Activated T-helper 1 cell treated with anti-CD3 and anti-CD28 coated beads, Interleukin-12 subunit alpha, Interleukin-12 subunit beta, Interleukin-2, Interleukin-4 antibody, amounts not matched to agents 30 ng/mL and 10 ng/mL and 1 ng/mL, durations not matched to agents 14 hours and 24 hours and 36 hours (primary cell): ENCODE measurements at regions not wholly inside any gene's neighbourhood (a gene's known extent, or its start where the extent isn't known, plus 50 kb on each side); places are given as distances from the start of the nearest gene placed in this dataset.
"Not testable (repeated sequence)": the region's sequence is repeated elsewhere in the genome, so short reads cannot be mapped to it uniquely, and the experiment has no call there.

Experiments
- DNase-seq: peaks from one replicate; pipeline ENCODE4 v3.0.0; 2021; ENCODE audit warnings: low spot score
- H3K27ac Mint-ChIP-seq: one replicate; pipeline ENCODE4 v1.8.0; 2021; ENCODE audit warnings: mild to moderate bottlenecking, mixed read lengths
- H3K27me3 Mint-ChIP-seq: one replicate; pipeline ENCODE4 v1.8.0; 2022; ENCODE audit warnings: mild to moderate bottlenecking, moderate library complexity, mixed read lengths; ENCODE audit not compliant: insufficient read depth
- H3K36me3 Mint-ChIP-seq: one replicate; pipeline ENCODE4 v1.8.0; 2021; ENCODE audit warnings: low read depth, mixed read lengths
- H3K4me1 Mint-ChIP-seq: one replicate; pipeline ENCODE4 v1.8.0; 2021; ENCODE audit warnings: low read depth, mixed read lengths
- H3K4me3 Mint-ChIP-seq: one replicate; pipeline ENCODE4 v1.8.0; 2021; ENCODE audit warnings: mild to moderate bottlenecking, moderate library complexity, mixed read lengths
- H3K9me3 Mint-ChIP-seq: one replicate; pipeline ENCODE4 v1.8.0; 2021; ENCODE audit warnings: mixed read lengths
- intact Hi-C: fragments of 100-400 bp; cut with micrococcal nuclease; formaldehyde crosslinking; loops from one replicate; pipeline ENCODE4 v1.15.1; 2024

DNA sequence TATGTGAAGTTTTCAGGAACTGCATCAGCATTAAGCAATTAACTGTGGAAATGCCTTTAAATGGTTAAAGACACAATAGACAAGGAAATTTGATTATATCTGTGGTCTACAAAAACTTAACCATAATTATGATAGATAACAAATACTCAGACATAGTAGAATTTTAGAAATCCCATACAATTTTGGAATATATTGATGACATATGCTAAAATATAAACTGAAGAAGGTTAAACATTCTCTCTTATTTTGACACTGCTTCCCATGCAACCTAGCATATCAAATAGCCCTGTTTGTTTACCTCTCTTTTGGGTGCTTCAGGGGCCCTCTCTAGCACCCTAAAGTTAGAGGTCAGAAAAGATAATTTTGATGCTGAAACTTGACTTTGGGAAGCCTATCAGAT lies 1274.8 kb upstream of the SLC39A10 start:
- Mint-ChIP-seq H3K4me1 (no peaks in the 10 kb centered on the region), H3K9me3 (peaks cover 15% of the 10 kb centered on the region), H3K36me3 (no peaks in the 10 kb centered on the region), H3K4me3 (no peak overlapping the region), H3K27me3 (no peaks in the 10 kb centered on the region), H3K27ac (no peak overlapping the region)
- intact Hi-C loops = no loop called here
- no peak for DNase-seq

DNA sequence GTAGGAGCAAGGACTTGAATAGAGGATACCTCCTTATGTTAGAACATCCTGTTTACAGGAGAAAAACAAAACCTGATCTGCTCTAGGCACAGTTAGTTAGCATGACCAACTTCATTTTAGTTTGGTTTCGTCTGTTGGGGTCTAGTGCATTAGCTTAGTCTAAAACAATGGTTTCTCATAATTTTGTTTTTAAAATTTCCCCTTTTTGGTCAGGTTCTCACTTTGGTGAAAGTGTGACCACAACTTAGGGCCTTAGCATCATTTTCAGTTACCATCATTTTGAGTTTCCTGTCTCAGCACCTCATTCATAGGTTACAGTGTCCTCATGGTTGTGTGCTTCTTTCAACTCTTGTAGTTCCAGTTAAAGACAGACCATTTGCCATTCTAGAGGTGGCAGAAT lies 1277.0 kb upstream of the SLC39A10 start:
- Mint-ChIP-seq H3K27me3 (no peaks in the 10 kb centered on the region), H3K9me3 (peaks cover 15% of the 10 kb centered on the region), H3K4me3 (no peak overlapping the region), H3K4me1 (no peaks in the 10 kb centered on the region), H3K27ac (no peak overlapping the region), H3K36me3 (no peaks in the 10 kb centered on the region)
- intact Hi-C loops = no loop called here
- no peak for DNase-seq

DNA sequence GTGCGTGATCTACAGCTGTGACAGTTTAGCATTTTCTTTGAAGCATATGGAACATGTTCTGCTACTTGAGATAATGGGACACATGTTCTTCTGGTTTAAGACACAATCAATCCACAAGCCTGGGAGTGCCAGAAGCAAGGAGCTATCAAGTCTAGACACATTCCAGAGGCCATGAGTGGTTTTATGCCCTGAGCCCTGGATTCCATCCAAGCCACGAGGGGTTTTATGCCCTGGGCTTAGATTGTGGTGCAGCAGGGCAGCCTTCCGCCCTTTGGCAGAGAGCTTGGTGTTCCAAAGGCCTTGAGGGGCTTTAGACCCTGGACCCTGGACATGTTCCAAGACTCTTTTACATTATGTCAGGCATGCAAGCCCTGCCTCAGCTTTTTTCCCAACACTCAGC lies 1289.6 kb upstream of the SLC39A10 start:
- H3K4me3 Mint-ChIP-seq, H3K4me1 Mint-ChIP-seq, H3K36me3 Mint-ChIP-seq, H3K27me3 Mint-ChIP-seq, H3K27ac Mint-ChIP-seq, H3K9me3 Mint-ChIP-seq, intact Hi-C loops, DNase-seq: not testable (repeated sequence)

DNA sequence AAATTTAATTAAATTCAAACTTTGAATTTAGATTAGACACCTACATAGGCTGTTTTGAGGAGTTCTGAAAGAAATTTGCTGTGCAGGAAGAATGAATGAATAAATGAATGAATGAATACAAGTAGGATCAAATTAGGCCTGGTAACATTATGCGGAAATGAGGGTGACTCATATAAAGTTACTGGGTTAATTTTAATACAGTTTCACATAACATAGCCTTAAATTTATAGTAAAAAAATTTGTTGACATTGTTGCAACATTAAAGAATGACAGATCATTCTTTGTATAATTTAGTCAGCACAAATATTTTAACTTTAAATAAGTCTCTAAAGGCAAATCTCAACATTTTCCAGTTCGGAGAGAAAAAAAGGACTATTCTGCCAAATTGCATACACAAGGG lies 1293.1 kb upstream of the SLC39A10 start:
- no peak overlapping the region for H3K4me3 Mint-ChIP-seq
- DNase-seq = no peak
- intact Hi-C loops = no loop called here
- H3K36me3 Mint-ChIP-seq = no peaks in the 10 kb centered on the region
- no peaks in the 10 kb centered on the region for H3K9me3 Mint-ChIP-seq
- H3K4me1 Mint-ChIP-seq = no peaks in the 10 kb centered on the region
- H3K27me3 Mint-ChIP-seq = no peaks in the 10 kb centered on the region
- H3K27ac Mint-ChIP-seq = no peak overlapping the region

DNA sequence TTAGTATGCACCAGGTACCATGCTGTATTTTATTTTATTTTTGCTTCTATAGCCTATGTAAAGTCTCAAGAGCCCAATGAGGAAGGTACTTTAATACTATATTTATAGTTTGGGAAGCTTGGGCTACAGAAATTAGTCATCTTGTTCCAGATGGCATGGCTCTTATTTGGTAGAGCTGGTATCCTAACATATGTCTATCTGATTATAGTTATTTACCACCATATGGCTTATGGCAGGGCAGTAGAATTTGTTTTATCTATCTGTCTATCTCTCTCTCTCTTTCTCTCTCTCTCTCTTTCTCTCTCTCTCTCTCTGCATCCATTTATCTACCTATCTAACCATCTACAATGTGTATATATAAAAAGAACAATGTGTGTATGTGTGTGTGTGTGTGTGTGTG lies 1293.7 kb upstream of the SLC39A10 start:
- Mint-ChIP-seq H3K36me3 (no peaks in the 10 kb centered on the region), H3K27me3 (no peaks in the 10 kb centered on the region), H3K27ac (no peak overlapping the region), H3K4me3 (no peak overlapping the region), H3K4me1 (no peaks in the 10 kb centered on the region), H3K9me3 (no peaks in the 10 kb centered on the region)
- intact Hi-C loops = no loop called here
- no peak for DNase-seq

DNA sequence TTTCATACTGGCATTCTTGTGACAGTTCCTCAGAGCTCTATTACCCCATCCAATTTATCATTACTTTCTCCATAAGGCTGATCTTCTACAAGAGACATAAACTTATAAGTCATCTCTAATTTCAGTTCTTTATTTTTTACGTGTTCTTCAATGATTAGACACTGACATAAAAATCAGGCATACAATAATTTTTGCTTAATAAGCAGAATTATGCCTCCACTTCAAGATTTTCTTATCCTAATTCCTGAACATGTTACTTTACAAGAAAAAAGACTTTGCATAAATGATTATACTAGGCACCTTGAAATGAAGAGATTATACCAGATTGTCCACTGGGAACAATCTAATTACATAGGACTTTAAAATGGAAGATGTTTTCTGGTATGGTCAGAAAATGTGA lies 1304.5 kb upstream of the SLC39A10 start:
- no peak for DNase-seq
- H3K27ac Mint-ChIP-seq = no peak overlapping the region
- H3K27me3 Mint-ChIP-seq = no peaks in the 10 kb centered on the region
- intact Hi-C loops = no loop called here
- no peaks in the 10 kb centered on the region for H3K9me3 Mint-ChIP-seq
- H3K4me3 Mint-ChIP-seq = no peak overlapping the region
- no peaks in the 10 kb centered on the region for H3K36me3 Mint-ChIP-seq
- H3K4me1 Mint-ChIP-seq = no peaks in the 10 kb centered on the region

DNA sequence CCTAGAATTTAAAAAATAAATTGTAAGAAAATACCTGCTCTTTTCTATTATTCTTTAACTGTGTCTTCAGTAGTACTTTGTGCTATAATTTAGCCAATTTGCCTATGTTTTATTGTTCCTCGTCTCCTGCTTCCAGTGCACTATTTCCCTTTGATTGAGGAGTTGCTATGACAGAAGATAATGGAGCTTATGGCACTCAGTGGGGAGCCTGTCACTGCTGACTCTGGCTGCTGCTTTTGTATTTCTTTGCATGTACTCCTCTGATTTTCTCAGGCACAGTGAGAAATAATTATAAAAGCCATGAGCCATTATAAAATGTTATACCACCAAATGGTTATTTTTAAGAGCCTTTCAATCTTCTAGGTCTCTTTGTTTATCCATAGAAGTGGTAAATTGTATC lies 1310.8 kb upstream of the SLC39A10 start:
- H3K27me3 Mint-ChIP-seq = no peaks in the 10 kb centered on the region
- no peak for DNase-seq
- intact Hi-C loops = no loop called here
- no peak overlapping the region for H3K27ac Mint-ChIP-seq
- H3K9me3 Mint-ChIP-seq = no peaks in the 10 kb centered on the region
- no peaks in the 10 kb centered on the region for H3K4me1 Mint-ChIP-seq
- H3K36me3 Mint-ChIP-seq = no peaks in the 10 kb centered on the region
- no peak overlapping the region for H3K4me3 Mint-ChIP-seq

DNA sequence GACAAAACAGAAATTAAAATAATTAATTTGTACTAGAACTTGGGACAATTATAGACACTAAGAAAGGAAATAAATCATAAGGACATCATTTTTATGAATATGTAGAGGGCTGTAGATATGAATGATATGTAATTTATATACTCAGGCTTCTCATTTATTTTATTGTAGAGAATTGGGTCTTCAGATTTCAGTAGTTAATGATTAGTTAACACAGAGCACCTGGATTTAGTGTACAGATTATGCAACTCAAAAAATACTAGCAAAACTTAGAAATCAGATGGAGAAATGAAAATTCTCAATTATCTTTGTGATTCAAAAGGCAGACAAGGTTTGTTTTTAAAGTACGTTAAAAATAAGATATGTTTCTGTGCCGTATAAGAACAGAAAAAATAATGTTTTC lies 1311.7 kb upstream of the SLC39A10 start:
- no peaks in the 10 kb centered on the region for H3K36me3 Mint-ChIP-seq
- intact Hi-C loops = no loop called here
- H3K27me3 Mint-ChIP-seq = no peaks in the 10 kb centered on the region
- no peaks in the 10 kb centered on the region for H3K9me3 Mint-ChIP-seq
- H3K27ac Mint-ChIP-seq = no peak overlapping the region
- DNase-seq = no peak
- no peaks in the 10 kb centered on the region for H3K4me1 Mint-ChIP-seq
- H3K4me3 Mint-ChIP-seq = no peak overlapping the region

DNA sequence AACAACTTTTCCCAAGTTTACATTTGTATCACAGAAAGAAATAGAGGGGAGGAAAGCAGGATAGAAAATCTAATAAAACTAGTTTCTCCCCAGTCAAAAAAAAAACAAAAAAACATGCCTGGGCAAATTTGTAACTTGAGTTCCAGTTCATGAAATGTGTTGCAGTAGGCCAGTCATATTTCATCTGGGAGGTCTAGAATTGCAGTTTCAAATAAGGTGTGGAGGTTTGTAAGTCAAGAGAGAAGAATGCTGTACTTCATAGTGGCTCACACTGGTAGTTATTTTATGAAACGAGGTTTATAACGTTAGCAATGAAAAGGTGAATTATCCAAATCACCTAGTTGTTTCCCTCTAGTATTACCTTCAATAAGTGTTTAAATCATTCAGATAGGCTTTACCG lies 1313.9 kb upstream of the SLC39A10 start:
- no peak for DNase-seq
- intact Hi-C loops = no loop called here
- no peak overlapping the region for H3K4me3 Mint-ChIP-seq
- no peaks in the 10 kb centered on the region for H3K4me1 Mint-ChIP-seq
- no peaks in the 10 kb centered on the region for H3K36me3 Mint-ChIP-seq
- no peaks in the 10 kb centered on the region for H3K27me3 Mint-ChIP-seq
- no peak overlapping the region for H3K27ac Mint-ChIP-seq
- H3K9me3 Mint-ChIP-seq = no peaks in the 10 kb centered on the region

DNA sequence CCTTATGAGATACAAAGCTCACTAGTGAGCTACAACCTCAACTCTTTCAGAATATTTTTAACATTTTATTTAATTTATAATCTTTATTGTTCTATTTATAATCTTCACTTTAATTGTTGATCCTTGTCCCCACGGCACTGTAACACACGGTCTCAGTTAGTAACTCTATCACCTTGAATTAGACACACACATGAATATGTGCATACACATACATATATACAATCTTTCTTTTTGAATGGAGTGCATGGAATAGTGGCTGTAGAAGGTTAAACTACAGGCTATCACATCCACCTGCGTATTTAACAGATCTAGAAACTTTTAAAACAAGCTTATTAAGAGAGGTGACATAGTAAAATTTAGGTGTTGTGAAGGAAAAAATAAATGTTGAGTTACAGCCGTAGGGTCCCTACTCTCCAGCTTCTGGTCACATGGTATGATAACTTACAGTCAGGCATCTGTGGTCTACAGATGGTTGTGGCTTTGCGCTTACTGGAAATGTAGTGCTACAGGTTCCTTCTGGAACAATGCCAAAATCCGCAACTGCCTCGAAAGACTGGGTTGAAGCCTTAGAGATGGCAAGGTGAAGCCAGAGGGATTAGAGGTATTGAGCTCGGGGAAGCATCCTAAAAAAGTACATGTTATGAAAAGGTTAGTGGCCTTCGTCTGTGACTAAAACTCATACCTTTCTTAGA lies 1324.1 kb upstream of the SLC39A10 start:
- Mint-ChIP-seq H3K36me3 (no peaks in the 10 kb centered on the region), H3K4me3 (no peak overlapping the region), H3K27me3 (no peaks in the 10 kb centered on the region), H3K4me1 (no peaks in the 10 kb centered on the region), H3K27ac (no peak overlapping the region), H3K9me3 (no peaks in the 10 kb centered on the region)
- intact Hi-C loops = no loop called here
- DNase-seq = no peak

DNA sequence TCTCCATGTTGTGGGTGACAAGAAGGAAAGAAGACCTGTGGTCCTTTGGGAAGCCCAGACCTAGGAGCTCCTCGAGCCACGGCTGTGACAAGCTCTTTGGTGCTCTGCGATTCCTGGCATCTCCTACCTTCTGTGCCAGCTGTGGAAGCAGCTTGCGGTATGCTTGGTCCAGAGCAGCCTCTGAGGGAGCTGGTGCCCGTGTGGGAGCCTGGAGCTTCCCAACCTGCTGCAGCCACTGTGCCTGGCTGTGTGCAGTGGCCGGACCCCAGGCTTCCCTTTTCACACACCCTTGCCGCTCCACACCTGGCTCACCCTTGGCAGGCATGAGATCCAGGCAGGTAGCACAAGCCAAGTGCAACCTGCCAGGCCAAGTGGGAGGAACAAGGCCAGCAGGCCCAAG lies 1328.6 kb upstream of the SLC39A10 start:
- H3K36me3 Mint-ChIP-seq = no peaks in the 10 kb centered on the region
- no peaks in the 10 kb centered on the region for H3K4me1 Mint-ChIP-seq
- no peak overlapping the region for H3K27ac Mint-ChIP-seq
- no peak for DNase-seq
- intact Hi-C loops = no loop called here
- no peaks in the 10 kb centered on the region for H3K27me3 Mint-ChIP-seq
- H3K4me3 Mint-ChIP-seq = no peak overlapping the region
- no peaks in the 10 kb centered on the region for H3K9me3 Mint-ChIP-seq

DNA sequence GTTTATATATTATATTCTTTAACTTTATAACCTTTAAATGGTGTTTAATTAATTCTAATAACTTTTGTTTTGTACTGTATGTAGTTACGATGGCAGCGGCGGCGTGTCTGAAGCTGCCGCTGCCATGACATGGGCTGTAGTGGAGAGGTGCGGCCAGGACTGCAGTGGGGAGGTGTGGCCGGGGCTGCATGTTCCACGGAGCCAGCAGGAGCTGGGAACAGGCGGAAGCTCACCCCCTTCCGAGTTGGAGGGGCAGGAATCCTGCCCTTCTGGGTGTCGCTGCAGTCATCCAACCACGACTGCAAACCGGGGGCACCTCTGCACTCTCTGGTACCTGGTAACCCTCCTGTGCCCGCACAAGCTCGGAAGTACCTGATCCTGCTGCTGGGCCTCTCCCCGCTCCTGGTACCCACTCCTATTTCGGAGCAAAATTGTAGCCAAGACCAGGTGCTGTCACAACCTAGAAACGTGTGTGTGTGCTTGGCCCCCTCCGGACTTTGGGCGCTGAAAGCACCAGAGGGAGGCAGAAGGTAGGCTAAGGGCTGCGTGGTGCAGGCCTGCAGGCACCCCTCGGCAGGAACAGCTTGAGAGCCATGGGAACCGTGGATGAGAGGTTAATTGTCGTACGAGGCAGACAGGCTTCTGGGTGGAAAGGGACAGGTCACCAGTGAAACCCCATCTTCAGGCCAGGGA lies 1329.7 kb upstream of the SLC39A10 start:
- no peaks in the 10 kb centered on the region for H3K4me1 Mint-ChIP-seq
- H3K27me3 Mint-ChIP-seq = no peaks in the 10 kb centered on the region
- H3K27ac Mint-ChIP-seq = no peak overlapping the region
- no peak for DNase-seq
- intact Hi-C loops = no loop called here
- H3K9me3 Mint-ChIP-seq = no peaks in the 10 kb centered on the region
- no peak overlapping the region for H3K4me3 Mint-ChIP-seq
- H3K36me3 Mint-ChIP-seq = no peaks in the 10 kb centered on the region

DNA sequence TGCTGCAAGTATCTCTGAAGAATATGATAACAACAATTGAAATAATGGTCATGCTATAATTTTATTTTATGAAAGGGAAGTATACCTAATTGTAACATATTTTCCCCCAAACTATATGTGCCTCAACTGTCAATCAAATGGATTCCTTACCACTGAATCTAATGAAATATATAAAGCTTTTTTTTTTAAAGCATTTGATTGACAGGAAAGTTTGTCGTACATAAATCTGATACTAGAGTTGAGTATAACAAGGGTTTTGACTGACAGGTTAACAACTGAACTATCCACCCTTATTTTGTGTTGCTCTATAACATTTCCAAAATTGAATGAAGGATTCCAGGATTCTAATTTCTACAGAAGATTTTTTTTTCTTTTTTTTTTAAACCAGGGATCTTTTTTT lies 1333.3 kb upstream of the SLC39A10 start:
- Mint-ChIP-seq H3K4me3 (no peak overlapping the region), H3K27me3 (no peaks in the 10 kb centered on the region), H3K4me1 (no peaks in the 10 kb centered on the region), H3K36me3 (no peaks in the 10 kb centered on the region), H3K27ac (no peak overlapping the region), H3K9me3 (no peaks in the 10 kb centered on the region)
- DNase-seq = no peak
- intact Hi-C loops = no loop called here

DNA sequence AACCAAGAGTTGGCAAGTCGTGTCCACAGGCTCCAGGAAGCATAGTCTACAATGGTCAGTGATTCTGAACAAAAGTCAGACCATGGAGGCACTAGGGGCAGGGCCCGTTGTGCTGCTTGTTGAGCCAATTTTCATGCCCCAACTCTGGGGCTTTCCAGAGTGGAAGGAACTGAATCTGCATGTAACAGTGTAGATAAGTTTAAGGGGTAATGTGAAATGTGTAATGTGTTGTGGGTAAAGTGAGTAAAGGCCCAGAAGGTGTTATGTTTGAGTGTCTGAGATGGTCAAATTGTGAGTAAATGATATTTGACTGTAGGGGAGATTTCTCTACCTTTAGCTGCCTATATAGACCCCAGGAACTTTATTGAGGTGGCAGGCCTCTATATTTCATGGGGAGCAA lies 1336.5 kb upstream of the SLC39A10 start:
- no peak overlapping the region for H3K4me3 Mint-ChIP-seq
- intact Hi-C loops = no loop called here
- DNase-seq = no peak
- H3K27ac Mint-ChIP-seq = no peak overlapping the region
- no peaks in the 10 kb centered on the region for H3K27me3 Mint-ChIP-seq
- H3K9me3 Mint-ChIP-seq = no peaks in the 10 kb centered on the region
- H3K36me3 Mint-ChIP-seq = no peaks in the 10 kb centered on the region
- H3K4me1 Mint-ChIP-seq = no peaks in the 10 kb centered on the region
